Hypothalamus (tissue), 51 donors: ENCODE measurements at regions not wholly inside any gene's neighbourhood (a gene's known extent, or its start where the extent isn't known, plus 50 kb on each side); places are given as distances from the start of the nearest gene placed in this dataset.

Experiments used
- DNase-seq, 51 donors: peaks; one replicate each; lab custom pipeline; 2025; lab: John Stamatoyannopoulos, UW

- no peak for DNase-seq
Measured at GRCh38 chr4:89604951-89605350, 232.0 kb downstream of the SNCA start.

GRCh38 chr4:89599026-89599425 lies 237.9 kb downstream of the SNCA start:
- no peak for DNase-seq

- no peak for DNase-seq
Measured at GRCh38 chr4:89598602-89599001, 238.4 kb downstream of the SNCA start.

GRCh38 chr4:89595125-89595789 lies 241.7 kb downstream of the SNCA start:
- no peak for DNase-seq

- no peak for DNase-seq
Measured at GRCh38 chr4:89590128-89590527, 246.8 kb downstream of the SNCA start.

- no peak for DNase-seq
Measured at GRCh38 chr4:89588421-89588820, 248.5 kb downstream of the SNCA start.

- DNase-seq = no peak
Measured at GRCh38 chr4:89587364-89587763, 249.6 kb downstream of the SNCA start.

- DNase-seq = no peak
Measured at GRCh38 chr4:89586864-89587263, 250.1 kb downstream of the SNCA start.

GRCh38 chr4:89586318-89586717 lies 250.6 kb downstream of the SNCA start:
- no peak for DNase-seq

GRCh38 chr4:89582756-89583505 lies 254.0 kb downstream of the SNCA start:
- no peak for DNase-seq

GRCh38 chr4:89579771-89580170 lies 257.2 kb downstream of the SNCA start:
- DNase-seq = no peak

GRCh38 chr4:89576246-89576645 lies 260.7 kb downstream of the SNCA start:
- no peak for DNase-seq

- DNase-seq = no peak
Measured at GRCh38 chr4:89575840-89576239, 261.1 kb downstream of the SNCA start.

- DNase-seq = no peak
Measured at GRCh38 chr4:89574176-89574575, 262.8 kb downstream of the SNCA start.

GRCh38 chr4:89573656-89574055 lies 263.3 kb downstream of the SNCA start:
- no peak for DNase-seq

- no peak for DNase-seq
Measured at GRCh38 chr4:89572224-89572858, 264.6 kb downstream of the SNCA start.

GRCh38 chr4:89570931-89571330 lies 263.3 kb upstream of the GPRIN3 start:
- DNase-seq = no peak

- no peak for DNase-seq
Measured at GRCh38 chr4:89567936-89568335, 260.3 kb upstream of the GPRIN3 start.

- DNase-seq = peak in 1 of 51 donors; percentile 18
Measured at GRCh38 chr4:89563431-89563830, 255.8 kb upstream of the GPRIN3 start.

GRCh38 chr4:89562746-89563145 lies 255.1 kb upstream of the GPRIN3 start:
- no peak for DNase-seq

GRCh38 chr4:89561048-89561447 lies 253.4 kb upstream of the GPRIN3 start:
- DNase-seq = no peak

GRCh38 chr4:89558147-89558546 lies 250.5 kb upstream of the GPRIN3 start:
- no peak for DNase-seq
